Stomach (tissue), 4 donors: ENCODE measurements at regions not wholly inside any gene's neighbourhood (a gene's known extent, or its start where the extent isn't known, plus 50 kb on each side); places are given as distances from the start of the nearest gene placed in this dataset.

Experiments
- CTCF ChIP-seq, 7 experiments: fragments of 450-650 bp in 4 of 7; fragments of 200-600 bp in 3 of 7; sonication (generic) in 3 of 7; IDR thresholded peaks; one replicate each; pipeline ENCODE4 v1.5.1; 2016 to 2019; ENCODE audit warnings: antibody characterized with exemption in 7 of 7, control low read depth in 2 of 7, mild to moderate bottlenecking in 1 of 7
- POLR2A ChIP-seq, 4 donors: fragments of 450-650 bp; IDR thresholded peaks; one replicate each; pipeline ENCODE4 v1.6.1; 2016; ENCODE audit warnings: antibody characterized with exemption in 4 of 4, control low read depth in 2 of 4, mild to moderate bottlenecking in 1 of 4, moderate library complexity in 1 of 4
- POLR2AphosphoS5 ChIP-seq, 3 donors: sonication (generic); formaldehyde crosslinking; IDR thresholded peaks; one replicate each; pipeline ENCODE4 v1.6.1; 2016; ENCODE audit warnings: antibody characterized with exemption in 3 of 3

GRCh38 chr15:29990035-29990434 lies 92.7 kb upstream of the GOLGA8J start:
- TF ChIP-seq CTCF (IDR thresholded peaks at IDR 0.05) = no peak
- no peak for TF ChIP-seq POLR2AphosphoS5 (IDR thresholded peaks at IDR 0.05)
- no peak for TF ChIP-seq POLR2A (IDR thresholded peaks at IDR 0.05)
